Hepatocyte (in vitro differentiated cells): ENCODE measurements at regions not wholly inside any gene's neighbourhood (a gene's known extent, or its start where the extent isn't known, plus 50 kb on each side); places are given as distances from the start of the nearest gene placed in this dataset.

Experiments
- DNase-seq: peaks from one replicate; pipeline ENCODE4 v3.0.0-alpha.2; 2016; ENCODE audit warnings: low spot score
- H2AFZ ChIP-seq: fragments of 200-600 bp; sonication (generic); 2 replicates; pipeline ENCODE4 v1.6.0; 2016; ENCODE audit warnings: antibody characterized with exemption, mild to moderate bottlenecking
- H3K27ac ChIP-seq: fragments of 200-600 bp; sonication (generic); 2 replicates; pipeline ENCODE4 v1.5.1; 2016; ENCODE audit warnings: mild to moderate bottlenecking
- H3K27me3 ChIP-seq: fragments of 200-600 bp; sonication (generic); 2 replicates; pipeline ENCODE4 v1.6.1; 2016
- H3K36me3 ChIP-seq: fragments of 200-600 bp; sonication (generic); replicated peaks from 2 replicates; pipeline ENCODE4 v1.5.1; 2016; ENCODE audit warnings: low read depth; ENCODE audit not compliant: insufficient read depth
- H3K4me1 ChIP-seq: fragments of 200-600 bp; sonication (generic); 2 replicates; pipeline ENCODE4 v1.5.1; 2016; ENCODE audit warnings: mild to moderate bottlenecking, moderate library complexity; ENCODE audit not compliant: insufficient read depth
- H3K4me2 ChIP-seq: fragments of 200-600 bp; sonication (generic); 2 replicates; pipeline ENCODE4 v1.6.0; 2016
- H3K4me3 ChIP-seq: fragments of 200-600 bp; sonication (generic); 2 replicates; pipeline ENCODE4 v1.5.1; 2016; ENCODE audit warnings: mild to moderate bottlenecking
- H3K79me2 ChIP-seq: fragments of 200-600 bp; sonication (generic); 2 replicates; pipeline ENCODE4 v1.6.0; 2017; ENCODE audit warnings: mild to moderate bottlenecking
- H3K9me2 ChIP-seq: fragments of 200-600 bp; sonication (generic); replicated peaks from 2 replicates; pipeline ENCODE4 v1.6.0; 2017; ENCODE audit warnings: mild to moderate bottlenecking; ENCODE audit not compliant: insufficient read depth
- H3K9me3 ChIP-seq: fragments of 200-600 bp; sonication (generic); 2 replicates; pipeline ENCODE4 v1.5.1; 2016; ENCODE audit warnings: low read depth, mild to moderate bottlenecking
- H4K20me1 ChIP-seq: fragments of 200-600 bp; sonication (generic); 2 replicates; pipeline ENCODE4 v1.6.0; 2016; ENCODE audit warnings: mild to moderate bottlenecking; ENCODE audit not compliant: insufficient read depth, poor library complexity, severe bottlenecking
- CTCF ChIP-seq: fragments of 200-600 bp; sonication (generic); IDR thresholded peaks from 2 replicates; pipeline ENCODE4 v1.5.1; 2016; ENCODE audit warnings: antibody characterized with exemption, mild to moderate bottlenecking; ENCODE audit not compliant: poor library complexity
- EZH2 ChIP-seq: fragments of 200-600 bp; sonication (generic); IDR thresholded peaks from 2 replicates; pipeline ENCODE4 v1.6.1; 2016; ENCODE audit warnings: antibody characterized with exemption, mild to moderate bottlenecking, borderline replicate concordance
- EZH2phosphoT487 ChIP-seq: fragments of 200-600 bp; sonication (generic); IDR thresholded peaks from one replicate; pipeline ENCODE4 v1.6.1; 2018; ENCODE audit warnings: antibody characterized with exemption, mild to moderate bottlenecking, low read depth, moderate library complexity; ENCODE audit not compliant: unreplicated experiment, severe bottlenecking
- WGBS: methylation state at CpG from one replicate; pipeline ENCODE4 v1.1.6; 2016; ENCODE audit warnings: low lambda C conversion rate; ENCODE audit errors: missing lambda C conversion rate; 5-methylcytosine and 5-hydroxymethylcytosine counted together

- Histone ChIP-seq H3K27me3 (peaks cover 6% of the 10 kb centered on the region), H3K4me2 (no peak overlapping the region), H3K27ac (no peak overlapping the region), H3K4me3 (no peak overlapping the region), H3K9me2 (no peaks in the 10 kb centered on the region), H3K79me2 (no peaks in the 10 kb centered on the region), H3K9me3 (no peaks in the 10 kb centered on the region), H4K20me1 (no peaks in the 10 kb centered on the region), H3K36me3 (no peaks in the 10 kb centered on the region), H2AFZ (no peak overlapping the region), H3K4me1 (no peaks in the 10 kb centered on the region)
- no peak for TF ChIP-seq EZH2phosphoT487
- peak; percentile 26 for TF ChIP-seq CTCF
- no peak for DNase-seq
These were observed 184.0 kb downstream of the PRDM13 start for GRCh38 chr6:99790679-99791078.

- Histone ChIP-seq H3K27ac (no peak overlapping the region), H4K20me1 (no peaks in the 10 kb centered on the region), H3K9me2 (no peaks in the 10 kb centered on the region), H3K79me2 (no peaks in the 10 kb centered on the region), H3K4me3 (no peak overlapping the region), H3K9me3 (no peaks in the 10 kb centered on the region), H3K36me3 (no peaks in the 10 kb centered on the region), H2AFZ (no peak overlapping the region), H3K4me1 (no peaks in the 10 kb centered on the region), H3K27me3 (peaks cover 6% of the 10 kb centered on the region), H3K4me2 (no peak overlapping the region)
- WGBS: 79% methylated on average over 1 of the region's 1 CpG
- TF ChIP-seq EZH2phosphoT487 (no peak), CTCF (no peak), EZH2 (no peak)
- DNase-seq: no peak
These were observed 192.2 kb downstream of the MCHR2 start for GRCh38 chr6:99801805-99802204.

GRCh38 chr6:99802396-99803031 is 191.5 kb downstream of the MCHR2 start:
- no peak for TF ChIP-seq EZH2phosphoT487
- TF ChIP-seq CTCF: peak; percentile 11
- DNase-seq: no peak
- WGBS: 38% methylated on average over 10 of the region's 10 CpGs

GRCh38 chr6:99808992-99809391 is 185.0 kb downstream of the MCHR2 start:
- H3K9me2 ChIP-seq: no peaks in the 10 kb centered on the region
- no peaks in the 10 kb centered on the region for H3K9me3 ChIP-seq
- no peak for DNase-seq
- peaks cover 6% of the 10 kb centered on the region for H3K27me3 ChIP-seq
- 88% methylated on average over 2 of the region's 2 CpGs for WGBS
- H3K4me3 ChIP-seq: no peak overlapping the region
- peaks cover 7% of the 10 kb centered on the region for H3K4me1 ChIP-seq
- H4K20me1 ChIP-seq: no peaks in the 10 kb centered on the region
- H3K79me2 ChIP-seq: no peaks in the 10 kb centered on the region
- H3K36me3 ChIP-seq: no peaks in the 10 kb centered on the region
- H2AFZ ChIP-seq: no peak overlapping the region
- TF ChIP-seq CTCF (no peak), EZH2phosphoT487 (no peak), EZH2 (no peak)
- no peak overlapping the region for H3K27ac ChIP-seq
- H3K4me2 ChIP-seq: no peak overlapping the region

More at GRCh38 chr6:99802396-99803031, 191.5 kb downstream of the MCHR2 start:
- H4K20me1 ChIP-seq: no peaks in the 10 kb centered on the region
- H3K27me3 ChIP-seq: peaks cover 6% of the 10 kb centered on the region
- no peaks in the 10 kb centered on the region for H3K79me2 ChIP-seq
- H3K36me3 ChIP-seq: no peaks in the 10 kb centered on the region
- H3K27ac ChIP-seq: no peak overlapping the region
- no peaks in the 10 kb centered on the region for H3K9me2 ChIP-seq
- H3K4me2 ChIP-seq: no peak overlapping the region
- H3K4me3 ChIP-seq: no peak overlapping the region
- no peak overlapping the region for H2AFZ ChIP-seq
- H3K9me3 ChIP-seq: no peaks in the 10 kb centered on the region
- no peaks in the 10 kb centered on the region for H3K4me1 ChIP-seq
